Tibial nerve (tissue), 3 donors: ENCODE measurements at regions not wholly inside any gene's neighbourhood (a gene's known extent, or its start where the extent isn't known, plus 50 kb on each side); places are given as distances from the start of the nearest gene placed in this dataset.

Experiments
- POLR2A ChIP-seq, 2 donors: fragments of 450-650 bp; IDR thresholded peaks; one replicate each; pipeline ENCODE4 v1.6.1; 2017; ENCODE audit warnings: antibody characterized with exemption in 2 of 2, mild to moderate bottlenecking in 2 of 2, moderate library complexity in 2 of 2
- TF ChIP-seq, protein P1 (sequence below), 5 experiments: fragments of 200-600 bp in 3 of 5; fragments of 450-650 bp in 2 of 5; sonication (generic) in 3 of 5; IDR thresholded peaks; one replicate each; pipeline ENCODE4 v1.5.1; 2016 to 2019; ENCODE audit warnings: antibody characterized with exemption in 5 of 5, mild to moderate bottlenecking in 3 of 5, moderate library complexity in 2 of 5

DNA sequence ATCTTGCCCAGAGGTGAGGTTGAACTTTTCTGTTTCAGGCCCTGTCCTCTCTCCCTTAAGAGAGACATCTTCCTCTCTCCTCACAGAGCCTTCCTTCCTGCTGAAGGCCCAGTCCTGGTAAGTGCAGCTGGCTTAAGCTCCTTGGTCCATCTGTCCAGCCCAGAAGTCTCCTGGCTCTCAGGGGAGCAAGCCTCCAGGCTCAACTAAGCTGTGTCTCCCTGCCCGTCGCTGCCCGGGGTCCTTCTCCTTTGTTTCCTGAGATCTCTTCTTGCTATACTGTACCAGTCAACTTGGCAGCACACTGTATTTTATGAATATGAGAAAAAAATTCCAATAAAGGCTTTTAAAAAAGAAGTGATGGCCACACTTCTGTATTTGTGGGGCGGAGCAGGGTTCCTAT is 77.4 kb downstream of the KCNF1 start:
- TF ChIP-seq, protein P1, sequence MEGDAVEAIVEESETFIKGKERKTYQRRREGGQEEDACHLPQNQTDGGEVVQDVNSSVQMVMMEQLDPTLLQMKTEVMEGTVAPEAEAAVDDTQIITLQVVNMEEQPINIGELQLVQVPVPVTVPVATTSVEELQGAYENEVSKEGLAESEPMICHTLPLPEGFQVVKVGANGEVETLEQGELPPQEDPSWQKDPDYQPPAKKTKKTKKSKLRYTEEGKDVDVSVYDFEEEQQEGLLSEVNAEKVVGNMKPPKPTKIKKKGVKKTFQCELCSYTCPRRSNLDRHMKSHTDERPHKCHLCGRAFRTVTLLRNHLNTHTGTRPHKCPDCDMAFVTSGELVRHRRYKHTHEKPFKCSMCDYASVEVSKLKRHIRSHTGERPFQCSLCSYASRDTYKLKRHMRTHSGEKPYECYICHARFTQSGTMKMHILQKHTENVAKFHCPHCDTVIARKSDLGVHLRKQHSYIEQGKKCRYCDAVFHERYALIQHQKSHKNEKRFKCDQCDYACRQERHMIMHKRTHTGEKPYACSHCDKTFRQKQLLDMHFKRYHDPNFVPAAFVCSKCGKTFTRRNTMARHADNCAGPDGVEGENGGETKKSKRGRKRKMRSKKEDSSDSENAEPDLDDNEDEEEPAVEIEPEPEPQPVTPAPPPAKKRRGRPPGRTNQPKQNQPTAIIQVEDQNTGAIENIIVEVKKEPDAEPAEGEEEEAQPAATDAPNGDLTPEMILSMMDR (IDR thresholded peaks at IDR 0.05), result no peak
- TF ChIP-seq POLR2A (IDR thresholded peaks at IDR 0.05), result no peak
